ENCODE measurements at regions not wholly inside any gene's neighbourhood (a gene's known extent, or its start where the extent isn't known, plus 50 kb on each side); places are given as distances from the start of the nearest gene placed in this dataset.

GRCh38 chr3:35528728-35529127, 110.6 kb upstream of the ARPP21 start (continued):
- TF ChIP-seq ZNF462 (CRISPR knock-in tag; IDR thresholded peaks at IDR 0.05) (no peak), POLR2AphosphoS5 (IDR thresholded peaks at IDR 0.05; ENCODE audit: low read depth) (no peak), ETS1 (IDR thresholded peaks at IDR 0.05) (no peak), EZH2phosphoT487 (IDR thresholded peaks at IDR 0.05; ENCODE audit: unreplicated experiment) (no peak)

- no peaks in the 10 kb centered on the region for H3K27me3 Mint-ChIP-seq (ENCODE audit: insufficient read depth, low read depth, poor library complexity)
- DNase-seq (ENCODE audit: low spot score) (no peak), ATAC-seq (no peak)
- H3K4me3 Mint-ChIP-seq, result no peak overlapping the region
- Histone ChIP-seq H3K4me2 (no peak overlapping the region), H4K20me1 (replicated peaks; ENCODE audit: insufficient read depth) (no peaks in the 10 kb centered on the region), H3K79me2 (replicated peaks; ENCODE audit: insufficient read depth) (no peaks in the 10 kb centered on the region), H3K27me3 (ENCODE audit: insufficient read depth) (no peaks in the 10 kb centered on the region), H3K9me2 (ENCODE audit: insufficient read depth) (no peaks in the 10 kb centered on the region), H2AFZ (no peak overlapping the region), H3K36me3 (ENCODE audit: insufficient read depth) (no peaks in the 10 kb centered on the region), H3F3A (replicated peaks; ENCODE audit: low read depth) (no peaks in the 10 kb centered on the region), H3K4me1 (ENCODE audit: insufficient read depth) (no peaks in the 10 kb centered on the region), H3K4me3 (no peak overlapping the region), H3K27ac (ENCODE audit: low read depth) (no peak overlapping the region)
- H3K4me1 Mint-ChIP-seq, result peaks cover 7% of the 10 kb centered on the region; the same call in 2 of the 3 replicates
- H3K27ac Mint-ChIP-seq, result no peak overlapping the region
- no peaks in the 10 kb centered on the region for H3K9me3 Mint-ChIP-seq
- no peaks in the 10 kb centered on the region for H3K36me3 Mint-ChIP-seq (ENCODE audit: low read depth)
- TF ChIP-seq ETS1 (IDR thresholded peaks at IDR 0.05), result no peak
- TF ChIP-seq ZNF114 (CRISPR knock-in tag; IDR thresholded peaks at IDR 0.05), result no peak
- TF ChIP-seq EZH2phosphoT487 (IDR thresholded peaks at IDR 0.05; ENCODE audit: unreplicated experiment), result no peak
- TF ChIP-seq NANOG (IDR thresholded peaks at IDR 0.05; ENCODE audit: borderline replicate concordance), result no peak
- no peak for TF ChIP-seq ZNF462 (CRISPR knock-in tag; IDR thresholded peaks at IDR 0.05)
- no peak for TF ChIP-seq STAT1 (IDR thresholded peaks at IDR 0.05; ENCODE audit: unreplicated experiment)
- TF ChIP-seq POLR2AphosphoS5 (IDR thresholded peaks at IDR 0.05; ENCODE audit: low read depth), result no peak
These were observed 110.0 kb upstream of the ARPP21 start for GRCh38 chr3:35529337-35529736.

Measured in GM23338 (cell line).